Activated CD8-positive, alpha-beta memory T cell treated with anti-CD3 and anti-CD28 coated beads for 4 hours (primary cell): ENCODE measurements at regions not wholly inside any gene's neighbourhood (a gene's known extent, or its start where the extent isn't known, plus 50 kb on each side); places are given as distances from the start of the nearest gene placed in this dataset.

ENCODE experiments used
- DNase-seq, 2 donors: peaks; one replicate each; pipeline ENCODE4 v3.0.0-alpha.2; 2020; ENCODE audit warnings: low read depth in 2 of 2

- DNase-seq = no peak
Observed at GRCh38 chr11:134517621-134518293, 105.7 kb upstream of the B3GAT1 start.

GRCh38 chr11:134517115-134517514, 105.1 kb upstream of the B3GAT1 start:
- no peak for DNase-seq

- no peak for DNase-seq
Observed at GRCh38 chr11:134516529-134516928, 104.5 kb upstream of the B3GAT1 start.

- no peak for DNase-seq
Observed at GRCh38 chr11:134515081-134515960, 103.3 kb upstream of the B3GAT1 start.

- DNase-seq = no peak
Observed at GRCh38 chr11:134514354-134514951, 102.4 kb upstream of the B3GAT1 start.

- DNase-seq = no peak
Observed at GRCh38 chr11:134513585-134514120, 101.6 kb upstream of the B3GAT1 start.

- DNase-seq = no peak
Observed at GRCh38 chr11:134512571-134513538, 100.8 kb upstream of the B3GAT1 start.

GRCh38 chr11:134512061-134512460, 100.0 kb upstream of the B3GAT1 start:
- DNase-seq = no peak

GRCh38 chr11:134511255-134511654, 99.2 kb upstream of the B3GAT1 start:
- DNase-seq = no peak

GRCh38 chr11:134510233-134511040, 98.4 kb upstream of the B3GAT1 start:
- no peak for DNase-seq

- no peak for DNase-seq
Observed at GRCh38 chr11:134509381-134510232, 97.6 kb upstream of the B3GAT1 start.

GRCh38 chr11:134508219-134508990, 96.4 kb upstream of the B3GAT1 start:
- no peak for DNase-seq

GRCh38 chr11:134506046-134506445, 94.0 kb upstream of the B3GAT1 start:
- no peak for DNase-seq

GRCh38 chr11:134505125-134505524, 93.1 kb upstream of the B3GAT1 start:
- no peak for DNase-seq

- no peak for DNase-seq
Observed at GRCh38 chr11:134504146-134504905, 92.3 kb upstream of the B3GAT1 start.

- DNase-seq = no peak
Observed at GRCh38 chr11:134503596-134503995, 91.6 kb upstream of the B3GAT1 start.

GRCh38 chr11:134503100-134503499, 91.1 kb upstream of the B3GAT1 start:
- no peak for DNase-seq

GRCh38 chr11:134502153-134502550, 90.1 kb upstream of the B3GAT1 start:
- no peak for DNase-seq
